Fibroblast of villous mesenchyme (primary cell): ENCODE measurements at regions not wholly inside any gene's neighbourhood (a gene's known extent, or its start where the extent isn't known, plus 50 kb on each side); places are given as distances from the start of the nearest gene placed in this dataset.

Experiments
- DNase-seq: peaks from one replicate; pipeline ENCODE4 v3.0.0-alpha.2; 2010; ENCODE audit warnings: low read depth
- H3K4me3 ChIP-seq: 2 replicates; pipeline ENCODE4 v1.5.1; 2011; ENCODE audit warnings: low read depth, mild to moderate bottlenecking, low read length
- CTCF ChIP-seq: IDR thresholded peaks from 2 replicates; pipeline ENCODE4 v1.5.1; 2012; ENCODE audit warnings: low read depth, mild to moderate bottlenecking, low read length; ENCODE audit not compliant: insufficient read depth

GRCh38 chr5:87887247-87887646 is 381.4 kb downstream of the TMEM161B start:
- no peak for TF ChIP-seq CTCF
- DNase-seq, result no peak
- no peak overlapping the region for H3K4me3 ChIP-seq

GRCh38 chr5:87886164-87886563 is 382.5 kb downstream of the TMEM161B start:
- H3K4me3 ChIP-seq, result no peak overlapping the region
- no peak for TF ChIP-seq CTCF
- DNase-seq, result no peak

GRCh38 chr5:87885758-87886157 is 382.9 kb downstream of the TMEM161B start:
- DNase-seq, result no peak
- TF ChIP-seq CTCF, result no peak
- H3K4me3 ChIP-seq, result no peak overlapping the region

- H3K4me3 ChIP-seq, result no peak overlapping the region
- TF ChIP-seq CTCF, result no peak
- DNase-seq, result no peak
Measured at GRCh38 chr5:87877495-87877894, 391.1 kb downstream of the TMEM161B start.

- no peak overlapping the region for H3K4me3 ChIP-seq
- TF ChIP-seq CTCF, result no peak
Measured at GRCh38 chr5:87877023-87877422, 391.6 kb downstream of the TMEM161B start.

GRCh38 chr5:87876616-87877015 is 392.0 kb downstream of the TMEM161B start:
- no peak for DNase-seq
- no peak for TF ChIP-seq CTCF
- no peak overlapping the region for H3K4me3 ChIP-seq

More at GRCh38 chr5:87877023-87877422, 391.6 kb downstream of the TMEM161B start:
- DNase-seq, result no peak

- no peak for DNase-seq
- H3K4me3 ChIP-seq, result no peak overlapping the region
- TF ChIP-seq CTCF, result no peak
Measured at GRCh38 chr5:87872986-87873385, 395.7 kb downstream of the TMEM161B start.
